H1 (cell line): ENCODE measurements at regions not wholly inside any gene's neighbourhood (a gene's known extent, or its start where the extent isn't known, plus 50 kb on each side); places are given as distances from the start of the nearest gene placed in this dataset.

Experiments used
- CTCF ChIA-PET: fragments of 300-600 bp; sonication (Branson Sonifier 250); formaldehyde crosslinking; loops from one replicate; lab custom pipeline; 2021; ENCODE audit not compliant: partially characterized antibody; lab: Charles Lee
- POLR2A ChIA-PET: fragments of 300-600 bp; sonication (Branson Sonifier 250); formaldehyde crosslinking; loops from one replicate; lab custom pipeline; 2021; ENCODE audit warnings: inconsistent platforms; ENCODE audit not compliant: partially characterized antibody; lab: Charles Lee
- DNase-seq, 2 experiments: peaks; one replicate each; pipeline versions ENCODE4 v3.0.0 to v3.0.0-alpha.2; 2010 to 2022; ENCODE audit warnings: low spot score in 2 of 2, low read depth in 1 of 2, mixed read lengths in 1 of 2
- FAIRE-seq: peaks from 2 replicates; lab custom pipeline; 2011; peaks lifted over from hg19 to GRCh38; lab: Jason Lieb, UNC
- H2AFZ ChIP-seq: 2 replicates; pipeline ENCODE4 v1.8.1; 2012; ENCODE audit warnings: low read length, inconsistent platforms
- H2AK5ac ChIP-seq: 2 replicates; pipeline ENCODE4 v1.6.1; 2013; ENCODE audit warnings: low read depth, low read length
- H2BK120ac ChIP-seq: replicated peaks from 2 replicates; pipeline ENCODE3; 2013; ENCODE audit warnings: low read depth, low read length, inconsistent platforms
- H2BK12ac ChIP-seq: 2 replicates; pipeline ENCODE4 v1.6.1; 2013; ENCODE audit warnings: low read depth, low read length
- H2BK15ac ChIP-seq: 2 replicates; pipeline ENCODE4 v1.6.1; 2013; ENCODE audit warnings: low read length
- H2BK20ac ChIP-seq: 2 replicates; pipeline ENCODE4 v1.6.1; 2013; ENCODE audit warnings: low read length
- H2BK5ac ChIP-seq: 2 replicates; pipeline ENCODE4 v1.6.1; 2013; ENCODE audit warnings: low read depth, low read length
- H3K14ac ChIP-seq: 2 replicates; pipeline ENCODE4 v1.6.1; 2013; ENCODE audit warnings: inconsistent platforms; ENCODE audit not compliant: insufficient read length
- H3K18ac ChIP-seq: 2 replicates; pipeline ENCODE4 v1.6.1; 2013; ENCODE audit warnings: low read length; ENCODE audit errors: extremely low read depth
- H3K23ac ChIP-seq: 2 replicates; pipeline ENCODE4 v1.6.1; 2013; ENCODE audit warnings: inconsistent platforms; ENCODE audit not compliant: insufficient read length
- H3K23me2 ChIP-seq: 2 replicates; pipeline ENCODE4 v1.6.1; 2013; ENCODE audit warnings: low read depth, low read length
- H3K27ac ChIP-seq: 2 replicates; pipeline ENCODE4 v1.6.1; 2011; ENCODE audit warnings: low read depth, low read length, inconsistent platforms
- H3K27me3 ChIP-seq, 4 experiments: replicated peaks in 1 of 4; 1 replicate in 1 of 4; 2 replicates in 3 of 4; pipeline versions ENCODE4 v1.6.1 to v1.8.1; 2011 to 2013; ENCODE audit warnings: low read length in 3 of 4, mild to moderate bottlenecking in 3 of 4, inconsistent platforms in 2 of 4, mixed read lengths in 2 of 4, moderate library complexity in 1 of 4; ENCODE audit not compliant: control insufficient read depth in 3 of 4, insufficient read depth in 3 of 4; ENCODE audit errors: extremely low read depth in 1 of 4
- H3K36me3 ChIP-seq, 4 experiments: 2 replicates each; pipeline versions ENCODE4 v1.6.1 to v1.8.1; 2011 to 2013; ENCODE audit warnings: mild to moderate bottlenecking in 4 of 4, low read length in 3 of 4, moderate library complexity in 2 of 4, control low read depth in 1 of 4, inconsistent platforms in 1 of 4; ENCODE audit not compliant: insufficient read depth in 4 of 4, control insufficient read depth in 2 of 4
- H3K4ac ChIP-seq: replicated peaks from 2 replicates; pipeline ENCODE3; 2013; ENCODE audit warnings: low read length, low read depth, mixed read lengths, inconsistent platforms; ENCODE audit not compliant: insufficient read length
- H3K4me1 ChIP-seq, 4 experiments: replicated peaks in 1 of 4; 1 replicate in 1 of 4; 2 replicates in 3 of 4; pipeline versions ENCODE4 v1.6.1 to v1.8.1; 2011 to 2013; ENCODE audit warnings: low read length in 3 of 4, inconsistent platforms in 2 of 4, mixed read lengths in 1 of 4; ENCODE audit not compliant: insufficient read depth in 4 of 4, control insufficient read depth in 3 of 4
- H3K4me2 ChIP-seq, 2 experiments: 2 replicates each; pipeline versions ENCODE4 v1.6.1 to v1.8.1; 2011 to 2013; ENCODE audit warnings: low read depth in 2 of 2, low read length in 2 of 2, control low read depth in 1 of 2, inconsistent platforms in 1 of 2, mild to moderate bottlenecking in 1 of 2; ENCODE audit not compliant: insufficient read depth in 1 of 2
- H3K4me3 ChIP-seq, 4 experiments: fragments of 200-600, 300-600 bp in 1 of 4; sonication (generic), shearing (Covaris generic), sonication (Bioruptor Twin) in 1 of 4; 2 replicates each; pipeline versions ENCODE4 v1.5.1 to v1.8.1; 2011 to 2016; ENCODE audit warnings: low read length in 4 of 4, low read depth in 3 of 4, control low read depth in 2 of 4, inconsistent platforms in 2 of 4, mild to moderate bottlenecking in 2 of 4, mixed read lengths in 1 of 4, moderate library complexity in 1 of 4; ENCODE audit not compliant: insufficient read depth in 2 of 4; ENCODE audit errors: extremely low read depth in 1 of 4
- H3K56ac ChIP-seq: replicated peaks from 2 replicates; pipeline ENCODE3; 2013; ENCODE audit warnings: low read depth, mild to moderate bottlenecking, mixed read lengths, low read length, inconsistent platforms; ENCODE audit not compliant: insufficient read length
- H3K79me1 ChIP-seq: 2 replicates; pipeline ENCODE4 v1.6.1; 2013; ENCODE audit warnings: low read depth, low read length, control low read depth
- H3K79me2 ChIP-seq, 2 experiments: 2 replicates each; pipeline versions ENCODE4 v1.6.1 to v1.8.1; 2012 to 2013; ENCODE audit warnings: low read length in 2 of 2, mild to moderate bottlenecking in 2 of 2, inconsistent platforms in 1 of 2; ENCODE audit not compliant: insufficient read depth in 2 of 2, control insufficient read depth in 1 of 2
- H3K9ac ChIP-seq, 4 experiments: replicated peaks in 1 of 4; 1 replicate in 1 of 4; 2 replicates in 3 of 4; pipeline versions ENCODE4 v1.6.1 to v1.8.1; 2011 to 2013; ENCODE audit warnings: low read depth in 3 of 4, low read length in 3 of 4, control low read depth in 2 of 4, mild to moderate bottlenecking in 2 of 4, moderate library complexity in 2 of 4, inconsistent platforms in 1 of 4; ENCODE audit errors: extremely low read depth in 1 of 4
- H3K9me3 ChIP-seq, 2 experiments: 2 replicates each; pipeline versions ENCODE4 v1.6.1 to v1.8.1; 2012 to 2013; ENCODE audit warnings: mild to moderate bottlenecking in 2 of 2, moderate library complexity in 2 of 2, control low read depth in 1 of 2, inconsistent platforms in 1 of 2, low read depth in 1 of 2, low read length in 1 of 2, mixed read lengths in 1 of 2; ENCODE audit not compliant: insufficient read depth in 2 of 2
- H4K20me1 ChIP-seq, 2 experiments: replicated peaks in 1 of 2; 2 replicates each; pipeline versions ENCODE3 to v1.8.1; 2011 to 2013; ENCODE audit warnings: inconsistent platforms in 2 of 2, low read length in 2 of 2, mild to moderate bottlenecking in 1 of 2; ENCODE audit not compliant: insufficient read depth in 2 of 2, control insufficient read depth in 1 of 2
- H4K5ac ChIP-seq: 2 replicates; pipeline ENCODE4 v1.6.1; 2013; ENCODE audit warnings: low read length, low read depth, mixed read lengths, inconsistent platforms; ENCODE audit not compliant: insufficient read length
- H4K8ac ChIP-seq: 2 replicates; pipeline ENCODE4 v1.8.0; 2013; ENCODE audit warnings: mild to moderate bottlenecking, moderate library complexity, low read length, inconsistent platforms; ENCODE audit not compliant: insufficient read depth; ENCODE audit errors: extremely low read depth
- H4K91ac ChIP-seq: replicated peaks from 2 replicates; pipeline ENCODE3; 2013; ENCODE audit warnings: low read length, mixed read lengths, inconsistent platforms; ENCODE audit not compliant: insufficient read length
- HDAC2 ChIP-seq, 2 experiments: fragments of 300-600 bp in 1 of 2; sonication (generic) in 1 of 2; IDR thresholded peaks; 2 replicates each; pipeline ENCODE4 v1.6.1; 2011 to 2012; ENCODE audit warnings: low read depth in 2 of 2, low read length in 2 of 2, mild to moderate bottlenecking in 2 of 2, moderate library complexity in 2 of 2, borderline replicate concordance in 1 of 2, inconsistent platforms in 1 of 2
- KDM5A ChIP-seq: fragments of 200-600 bp; IDR thresholded peaks from 2 replicates; pipeline ENCODE4 v1.7.1; 2012; ENCODE audit warnings: mild to moderate bottlenecking, low read length, inconsistent platforms, mixed read lengths
- SP4 ChIP-seq: IDR thresholded peaks from 2 replicates; pipeline ENCODE4 v1.6.1; 2012; ENCODE audit warnings: low read length, inconsistent platforms
- TCF12 ChIP-seq: IDR thresholded peaks from 2 replicates; pipeline ENCODE4 v1.6.1; 2011; ENCODE audit warnings: low read depth, mild to moderate bottlenecking, low read length
- WGBS, 2 experiments: shearing (Covaris generic) in 1 of 2; methylation state at CpG; one replicate each; pipeline versions ENCODE4 v1.1.6 to v1.1.7; 2013 to 2015; ENCODE audit warnings: low lambda C conversion rate in 2 of 2, mixed read lengths in 2 of 2, inconsistent platforms in 1 of 2, low coverage in 1 of 2, missing lambda C conversion rate in 1 of 2; ENCODE audit not compliant: insufficient replicate concordance in 2 of 2, insufficient coverage in 1 of 2, insufficient read length in 1 of 2; ENCODE audit errors: extremely low coverage in 1 of 2, missing lambda C conversion rate in 1 of 2; 5-methylcytosine and 5-hydroxymethylcytosine counted together
- TF ChIP-seq, protein P1 (sequence below): IDR thresholded peaks from 2 replicates; pipeline ENCODE4 v1.6.1; 2012; ENCODE audit warnings: inconsistent platforms
- TF ChIP-seq, protein P2 (sequence below): IDR thresholded peaks from 2 replicates; pipeline ENCODE4 v1.6.1; 2012; ENCODE audit warnings: inconsistent platforms

DNA sequence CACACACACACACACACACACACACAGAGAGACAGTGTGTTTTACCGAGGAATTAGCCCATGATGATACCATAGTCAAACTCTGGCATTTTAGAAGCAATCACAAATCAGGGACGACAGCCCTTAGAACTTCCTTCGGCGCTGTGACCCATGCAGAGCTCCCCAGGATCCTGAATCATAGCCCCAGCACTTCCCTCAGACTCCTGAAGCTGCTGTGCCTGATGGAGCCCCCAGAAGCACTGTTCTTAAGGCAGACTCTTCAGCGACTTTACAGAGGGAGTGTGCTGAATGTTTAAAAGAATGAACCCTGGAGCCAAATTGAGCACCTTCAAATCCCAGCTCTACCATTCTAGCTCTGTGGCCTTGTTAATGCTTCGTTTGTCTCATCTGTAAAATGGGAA lies 89.3 kb upstream of the LIPC start:
- Histone ChIP-seq H3K23ac (no peak overlapping the region), H2AFZ (peak overlapping the region; percentile 70; the same call in 1 of the 2 replicates), H3K9me3 (no peaks in the 10 kb centered on the region), H3K23me2 (no peaks in the 10 kb centered on the region; the same call in 1 of the 2 replicates), H3K4me3 (no peak overlapping the region), H3K9ac (no peak overlapping the region), H3K4ac (no peak overlapping the region)
- 80% methylated on average over 6 of the region's 6 CpGs; no CpG with 5 or more reads in 1 of the 2 experiments for WGBS, 2 experiments
- TF ChIP-seq TCF12 (no peak), KDM5A (no peak), HDAC2 (IDR thresholded peaks at IDR 0.05; ENCODE audit: borderline replicate concordance in 1 of 2, low read depth in 2 of 2, low read length in 2 of 2) (no peak), SP4 (no peak)
- TF ChIP-seq, protein P1, sequence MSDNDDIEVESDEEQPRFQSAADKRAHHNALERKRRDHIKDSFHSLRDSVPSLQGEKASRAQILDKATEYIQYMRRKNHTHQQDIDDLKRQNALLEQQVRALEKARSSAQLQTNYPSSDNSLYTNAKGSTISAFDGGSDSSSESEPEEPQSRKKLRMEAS: no peak
- TF ChIP-seq, protein P2, sequence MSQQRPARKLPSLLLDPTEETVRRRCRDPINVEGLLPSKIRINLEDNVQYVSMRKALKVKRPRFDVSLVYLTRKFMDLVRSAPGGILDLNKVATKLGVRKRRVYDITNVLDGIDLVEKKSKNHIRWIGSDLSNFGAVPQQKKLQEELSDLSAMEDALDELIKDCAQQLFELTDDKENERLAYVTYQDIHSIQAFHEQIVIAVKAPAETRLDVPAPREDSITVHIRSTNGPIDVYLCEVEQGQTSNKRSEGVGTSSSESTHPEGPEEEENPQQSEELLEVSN: no peak
- TF ChIP-seq, all 59 proteins: peak for 0
- Histone ChIP-seq H2BK5ac (no peak overlapping the region), H3K18ac (no peak overlapping the region), H2BK120ac (no peak overlapping the region), H3K36me3 (no peaks in the 10 kb centered on the region), H3K56ac (no peak overlapping the region), H2BK15ac (no peak overlapping the region), H3K79me2 (no peaks in the 10 kb centered on the region), H3K14ac (no peak overlapping the region), H2BK12ac (0 out of 2 replicates have a peak overlapping the region, but pooled peaks have one; percentile 29), H2BK20ac (no peak overlapping the region), H2AK5ac (no peak overlapping the region), H3K27me3 (no peaks in the 10 kb centered on the region), H4K91ac (no peak overlapping the region), H4K20me1 (no peaks in the 10 kb centered on the region), H3K27ac (no peak overlapping the region), H3K4me2 (no peak overlapping the region), H3K4me1 (peaks cover 0 to 5% (median 0%) of the 10 kb centered on the region in 4 experiments; a peak in 3 of 7 replicates), H4K5ac (no peak overlapping the region), H3K79me1 (no peaks in the 10 kb centered on the region), H4K8ac (no peak overlapping the region)
- ChIA-PET CTCF (interaction anchor here (0.7 to 1.6 kb wide), 3 partner anchors 9 to 243 kb away, joined by 3 read pairs; no protein-coding TSS in a partner anchor), POLR2A (interaction anchor here (1.4 kb wide), 1 partner anchor 15 kb away, joined by 3 read pairs; no protein-coding TSS in a partner anchor)
- no peak for DNase-seq
- no peak for FAIRE-seq
